Fibroblast of pulmonary artery (primary cell): ENCODE measurements at regions not wholly inside any gene's neighbourhood (a gene's known extent, or its start where the extent isn't known, plus 50 kb on each side); places are given as distances from the start of the nearest gene placed in this dataset.

Source experiments
- DNase-seq: peaks from one replicate; pipeline ENCODE4 v3.0.0-alpha.2; 2010; ENCODE audit warnings: low read depth
- H3K4me3 ChIP-seq: replicated peaks from 2 replicates; pipeline ENCODE4 v1.5.1; 2011; ENCODE audit warnings: low read depth, mild to moderate bottlenecking, control low read depth, low read length, moderate library complexity
- CTCF ChIP-seq: IDR thresholded peaks from 2 replicates; pipeline ENCODE4 v1.5.1; 2011; ENCODE audit warnings: mild to moderate bottlenecking, control low read depth, low read length, inconsistent platforms; ENCODE audit errors: missing control alignments

DNA sequence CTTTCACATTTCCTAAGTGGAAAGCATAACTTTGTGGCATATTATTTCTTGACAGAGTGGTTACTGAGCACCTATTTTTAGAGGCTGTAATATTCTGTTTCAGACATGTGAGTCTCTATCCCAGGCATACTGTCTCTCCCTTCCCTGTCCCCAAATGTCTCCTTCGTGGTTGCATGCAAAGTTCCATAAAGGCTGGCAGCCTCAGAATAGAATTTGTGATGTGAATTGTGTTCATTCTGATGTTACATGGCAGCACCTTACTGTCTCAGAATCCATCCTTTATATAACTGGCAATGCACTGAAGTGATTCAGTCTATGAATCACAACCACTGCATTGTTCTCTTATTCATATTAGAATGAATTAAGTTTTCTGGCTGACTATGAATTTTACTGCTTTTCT is 89.0 kb upstream of the SLC7A1 start:
- DNase-seq: peak; percentile 44
- TF ChIP-seq CTCF: no peak
- H3K4me3 ChIP-seq: no peak overlapping the region

GRCh38 chr13:29683041-29683440 is 87.6 kb upstream of the SLC7A1 start:
- TF ChIP-seq CTCF: no peak
- no peak for DNase-seq
- H3K4me3 ChIP-seq: no peak overlapping the region

GRCh38 chr13:29681864-29682263 is 86.4 kb upstream of the SLC7A1 start:
- H3K4me3 ChIP-seq: no peak overlapping the region
- no peak for DNase-seq
- TF ChIP-seq CTCF: no peak

DNA sequence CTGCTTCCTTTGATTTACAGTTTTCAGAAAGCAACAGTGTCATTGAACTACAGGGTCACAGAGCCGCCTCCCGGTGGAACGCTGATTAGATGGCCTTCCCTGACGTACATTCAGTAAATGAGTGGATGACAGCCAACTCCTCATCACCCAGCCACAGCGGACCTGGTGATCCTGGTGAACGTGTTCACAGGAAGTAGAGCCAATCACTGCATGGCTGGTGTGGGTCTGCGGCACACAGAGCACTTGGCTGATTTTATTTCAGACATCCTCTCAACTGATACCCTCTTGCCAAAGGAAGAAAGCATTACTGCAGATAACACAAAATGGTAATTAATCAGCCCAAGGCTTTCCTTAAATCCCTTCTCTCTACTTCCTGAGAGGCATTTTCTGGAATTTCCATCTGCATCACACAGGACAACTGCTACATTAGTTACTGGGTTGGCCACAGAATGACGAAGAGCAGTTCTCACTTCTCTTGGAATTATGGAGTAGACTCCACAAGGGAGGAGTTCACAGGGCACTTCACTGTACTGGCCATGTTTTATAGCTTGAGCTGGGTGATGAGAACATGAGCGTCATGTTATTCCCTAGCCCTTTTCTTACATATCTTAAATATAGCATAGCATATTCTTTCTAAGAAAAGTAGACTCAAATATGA is 84.0 kb upstream of the SLC7A1 start:
- H3K4me3 ChIP-seq: no peak overlapping the region
- no peak for TF ChIP-seq CTCF
- DNase-seq: peak; percentile 34

DNA sequence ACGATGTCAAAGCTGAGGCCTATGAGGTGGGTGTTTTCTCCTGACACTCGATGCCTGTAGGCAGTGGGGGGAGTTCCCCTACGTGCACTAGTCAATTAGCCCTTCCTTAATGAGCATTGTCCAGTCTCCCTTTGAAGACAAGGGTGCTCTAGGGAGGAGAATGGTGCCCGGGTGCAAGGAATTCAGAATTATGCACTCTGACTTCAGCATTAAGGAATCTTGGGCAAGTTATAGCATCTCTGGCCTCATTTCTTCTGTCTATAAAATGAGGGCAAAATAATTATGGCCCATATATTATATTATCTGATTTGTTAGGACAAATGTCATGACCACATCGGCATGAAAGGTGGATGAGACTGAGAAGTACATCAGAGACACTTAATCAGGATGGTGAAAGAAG is 82.1 kb upstream of the SLC7A1 start:
- TF ChIP-seq CTCF: no peak
- no peak overlapping the region for H3K4me3 ChIP-seq
- DNase-seq: no peak

DNA sequence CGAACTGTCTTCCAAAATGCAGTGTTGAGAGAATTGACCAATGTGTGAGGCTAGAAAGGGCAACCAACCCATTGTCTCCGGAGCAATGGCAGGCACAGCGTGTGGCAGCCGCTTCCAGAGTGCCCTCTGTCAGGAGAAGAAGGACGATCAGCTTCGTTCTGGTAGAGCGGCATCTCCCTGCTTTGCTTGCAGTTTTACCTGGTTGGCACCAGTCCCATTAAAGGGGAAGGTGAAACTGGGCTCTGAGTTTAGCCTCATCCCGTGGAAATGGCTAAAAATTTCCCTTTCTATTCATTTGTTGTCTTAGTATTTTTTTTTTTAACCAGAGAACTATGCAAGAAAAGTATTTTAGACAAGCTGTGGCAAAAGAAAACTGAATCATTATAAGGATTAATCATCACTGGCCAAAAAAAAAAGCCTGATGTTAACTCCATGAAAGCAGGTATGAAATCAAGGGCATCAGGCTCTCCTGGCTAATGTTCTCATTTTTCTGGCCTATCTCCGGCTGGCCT is 81.5 kb upstream of the SLC7A1 start:
- no peak for TF ChIP-seq CTCF
- DNase-seq: no peak
- no peak overlapping the region for H3K4me3 ChIP-seq

GRCh38 chr13:29676535-29676934 is 81.0 kb upstream of the SLC7A1 start:
- peak; percentile 6 for DNase-seq
- no peak for TF ChIP-seq CTCF
- no peak overlapping the region for H3K4me3 ChIP-seq
